COLO829 (cell line): ENCODE measurements at regions not wholly inside any gene's neighbourhood (a gene's known extent, or its start where the extent isn't known, plus 50 kb on each side); places are given as distances from the start of the nearest gene placed in this dataset.

Experiments used
- DNase-seq: peaks from one replicate; pipeline ENCODE4 v3.0.0; 2012; ENCODE audit warnings: low spot score

DNA sequence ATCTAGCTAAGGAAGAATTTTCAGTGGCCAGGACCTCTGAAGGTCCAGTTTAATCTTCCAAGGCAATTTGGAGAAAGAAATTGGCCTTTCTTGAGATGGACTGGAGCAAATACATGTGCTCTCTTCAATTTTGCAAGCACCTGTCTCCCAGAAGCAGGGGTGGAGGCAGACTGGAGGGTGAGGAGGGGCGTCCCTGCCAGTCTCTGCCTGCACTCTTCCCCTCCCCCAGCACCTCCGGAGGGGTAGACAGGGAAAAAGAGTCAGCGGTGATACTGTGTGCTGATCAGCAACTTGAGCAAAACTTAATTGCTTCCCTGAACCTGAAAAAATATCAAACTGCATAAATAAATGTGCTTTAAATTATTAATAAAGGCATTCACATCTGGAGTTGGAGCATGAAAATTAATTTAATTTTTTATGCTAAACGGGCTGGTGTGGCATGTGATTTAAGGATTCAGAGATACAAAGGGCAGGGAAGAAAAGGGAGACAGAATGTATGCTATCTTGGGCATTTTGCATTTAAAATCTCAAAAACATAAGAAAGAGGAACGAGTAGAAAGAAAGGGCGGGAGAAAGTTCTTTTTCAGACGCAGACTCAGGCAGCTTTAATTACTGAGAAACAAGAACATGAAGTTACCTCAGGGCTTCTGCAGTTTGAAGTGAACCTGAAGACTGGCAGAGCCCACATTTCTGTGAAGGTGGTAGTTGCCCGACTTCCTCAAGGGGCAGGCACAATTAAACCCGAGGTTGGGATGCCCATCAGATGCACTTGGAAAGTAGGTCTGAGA is 319.7 kb downstream of the UACA start:
- no peak for DNase-seq

DNA sequence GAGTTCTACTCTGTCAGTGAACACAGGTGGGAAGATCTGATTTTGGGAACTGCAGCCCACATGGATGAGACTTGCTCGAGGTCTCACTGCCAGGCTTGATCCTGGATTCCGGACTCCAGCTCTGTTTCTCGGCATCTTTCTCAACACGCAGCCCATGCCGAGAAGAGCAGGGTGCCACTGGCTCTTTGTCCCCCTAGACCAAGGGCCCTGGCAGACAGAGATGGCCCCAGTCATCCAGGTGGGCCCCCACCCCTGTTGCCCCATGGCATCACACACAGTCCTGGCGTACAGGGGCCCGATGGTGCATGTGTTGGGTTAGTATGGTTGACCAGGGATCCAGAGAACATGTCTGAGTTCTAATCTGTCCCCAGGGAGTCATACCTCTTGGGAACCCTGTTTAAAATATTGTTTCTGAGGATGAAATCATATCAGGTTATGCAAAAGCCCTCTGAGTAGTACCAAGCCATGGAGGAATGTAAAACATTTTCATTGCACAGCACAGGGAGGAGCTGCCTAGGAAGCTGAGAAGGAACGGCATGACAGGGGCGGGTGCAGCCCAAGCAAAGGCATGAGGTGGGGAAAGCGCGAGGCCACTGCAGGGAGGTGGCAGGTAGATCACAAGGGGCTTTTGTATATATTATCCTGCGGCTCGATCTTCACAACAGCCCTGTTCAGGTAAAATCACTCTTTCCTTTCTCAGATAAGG is 320.6 kb downstream of the UACA start:
- no peak for DNase-seq

- no peak for DNase-seq
Measured at GRCh38 chr15:70442211-70442610, 321.1 kb downstream of the UACA start.

GRCh38 chr15:70440416-70441138 is 322.8 kb downstream of the UACA start:
- DNase-seq = no peak

DNA sequence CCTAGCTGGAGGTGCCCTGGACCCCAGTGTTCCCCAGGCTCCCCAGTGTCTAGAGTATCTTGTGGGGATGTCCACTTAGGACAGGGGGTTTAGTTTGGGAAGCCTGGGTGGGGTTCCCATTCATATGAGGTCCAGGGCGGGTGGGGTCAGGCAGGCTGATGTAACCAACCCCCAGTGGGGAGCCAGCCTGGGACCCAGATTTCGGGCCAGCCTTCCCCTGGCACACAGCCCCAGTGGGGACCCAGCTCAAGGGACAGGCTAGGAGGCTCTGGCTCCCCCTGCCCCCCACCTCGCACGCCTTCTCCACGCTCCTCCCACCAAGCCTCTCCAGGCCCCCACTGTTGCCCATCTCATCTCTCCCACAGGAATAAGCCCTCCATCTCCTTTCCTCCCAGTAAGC is 323.5 kb downstream of the UACA start:
- no peak for DNase-seq

DNA sequence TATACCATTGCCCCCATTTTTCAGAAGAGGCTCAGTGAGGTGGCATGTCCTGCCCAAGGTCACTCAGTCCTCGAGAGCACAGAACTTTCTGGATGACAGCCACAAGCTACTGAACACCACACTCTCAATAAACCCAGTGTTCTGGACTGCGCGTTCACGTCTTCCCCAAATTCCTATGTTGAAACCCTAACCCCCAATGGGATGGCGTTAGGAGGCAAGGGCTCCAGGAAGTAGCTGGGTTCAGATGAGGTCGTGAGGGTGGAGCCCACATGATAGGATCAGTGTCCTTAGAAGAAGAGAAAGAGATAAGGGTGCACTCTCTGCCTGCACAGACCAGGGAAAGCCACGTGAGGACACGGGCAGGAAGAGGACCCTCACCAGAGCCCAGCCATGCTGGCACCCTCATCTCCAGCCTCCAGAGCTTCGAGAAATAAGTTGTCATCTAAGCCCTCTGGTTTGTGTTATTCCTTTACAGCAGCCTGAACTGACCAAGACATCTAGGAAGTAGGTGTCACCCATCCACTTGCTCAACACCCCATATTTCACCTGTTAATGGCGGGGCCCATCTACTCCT is 324.0 kb downstream of the UACA start:
- no peak for DNase-seq

- no peak for DNase-seq
Measured at GRCh38 chr15:70438776-70439175, 324.6 kb downstream of the UACA start.

DNA sequence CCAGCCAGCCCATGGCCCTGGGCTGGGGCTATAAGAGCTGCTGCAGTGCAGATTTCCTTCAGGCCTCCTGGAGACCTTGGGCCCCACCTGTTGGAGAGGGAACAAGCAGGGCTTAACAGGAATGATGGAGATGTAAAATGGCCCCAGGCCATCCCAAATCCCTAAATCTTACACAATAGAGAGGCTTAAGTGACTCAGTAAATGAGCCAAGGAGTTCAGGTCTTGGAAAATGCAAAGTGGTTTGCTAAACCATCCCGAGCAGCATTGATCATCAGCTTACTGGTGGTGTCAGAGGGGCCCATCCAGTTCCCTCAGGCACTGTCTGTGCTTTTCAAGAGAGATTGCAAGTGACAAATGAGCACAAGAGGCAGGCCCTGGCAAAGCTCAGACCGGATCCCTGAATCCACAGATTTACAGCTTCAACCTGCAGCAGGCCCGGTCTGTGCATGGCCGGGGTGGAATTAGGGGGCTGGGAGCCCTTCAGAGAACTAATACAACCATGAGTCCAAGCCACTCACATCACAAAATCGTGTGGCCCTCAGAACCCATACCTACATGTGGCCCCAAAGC is 325.4 kb downstream of the UACA start:
- no peak for DNase-seq

DNA sequence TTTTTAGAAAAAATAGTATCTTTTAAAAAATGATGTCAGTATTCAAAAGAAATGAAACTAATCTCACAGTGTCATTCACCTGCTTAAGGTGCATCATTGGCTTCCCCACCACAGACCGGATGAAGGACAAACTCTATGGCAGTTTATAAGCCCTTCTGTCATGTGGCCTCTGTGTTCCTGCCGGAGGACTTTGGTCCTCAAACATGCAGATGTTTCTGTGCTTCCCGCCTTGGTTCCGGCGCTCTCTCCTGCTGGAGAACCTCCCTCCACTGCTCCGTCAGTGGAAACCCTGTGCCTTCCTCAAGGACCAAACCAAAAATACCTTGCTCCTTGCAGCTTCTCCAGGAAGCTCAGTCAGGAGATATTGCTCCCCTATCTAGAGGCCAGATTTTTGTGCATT is 326.3 kb downstream of the UACA start:
- no peak for DNase-seq

DNA sequence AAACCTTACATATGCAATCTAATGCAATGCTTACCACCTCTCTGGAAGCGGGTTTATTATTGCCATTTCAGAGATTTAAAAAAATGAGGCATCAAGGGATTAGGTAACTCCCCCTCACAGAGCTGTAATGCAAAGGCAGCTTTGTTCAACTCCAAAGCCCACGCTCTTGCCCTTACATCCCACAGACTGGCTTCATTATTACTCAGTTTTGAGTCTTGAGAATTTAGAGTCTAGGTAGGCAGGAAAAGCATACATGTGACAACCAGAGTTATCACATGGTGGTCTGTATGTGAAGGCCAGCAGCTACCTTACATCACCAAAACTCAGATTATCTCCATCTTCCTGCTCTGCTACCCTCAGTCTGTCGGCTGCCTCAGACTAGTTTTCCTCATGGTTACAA is 326.9 kb downstream of the UACA start:
- no peak for DNase-seq

DNA sequence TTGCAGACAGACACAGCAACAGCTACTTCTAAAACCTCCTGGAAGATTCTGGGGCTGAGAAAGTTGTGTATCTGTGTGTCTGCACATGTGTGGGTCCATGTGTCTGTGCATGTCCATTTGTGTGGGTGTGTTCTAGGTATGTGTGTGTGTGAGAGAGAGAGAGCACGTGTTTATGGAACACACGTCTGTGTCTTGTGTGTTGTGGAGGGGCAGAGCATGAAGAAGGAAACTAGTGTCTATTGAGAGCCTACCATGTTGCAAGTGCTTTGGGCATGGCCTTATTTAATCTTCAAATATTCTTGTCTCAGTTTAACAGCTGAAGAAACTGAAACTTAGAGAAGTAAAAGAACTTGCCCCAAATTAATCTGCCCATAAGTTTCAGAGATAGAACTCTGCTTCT is 327.5 kb downstream of the UACA start:
- DNase-seq = no peak

DNA sequence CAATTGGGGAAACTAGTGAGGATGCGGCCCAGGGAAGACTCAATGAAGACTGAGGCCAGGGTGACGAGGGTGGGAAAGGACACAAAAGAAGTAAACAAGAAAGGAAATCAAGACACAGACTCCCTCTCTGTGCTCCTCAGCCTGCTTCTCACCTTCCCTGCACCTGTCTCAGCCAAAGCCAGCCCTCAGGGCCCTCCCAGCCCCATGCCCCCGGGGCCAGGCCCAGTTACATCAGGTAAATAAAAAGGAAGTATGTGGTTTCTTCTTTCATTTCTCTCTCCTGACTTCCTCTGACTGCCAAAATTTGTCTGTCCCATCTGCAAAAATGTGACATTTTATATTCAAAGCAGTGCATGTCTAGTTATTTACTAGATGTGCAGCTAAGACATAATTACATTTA is 328.0 kb downstream of the UACA start:
- DNase-seq = no peak

DNA sequence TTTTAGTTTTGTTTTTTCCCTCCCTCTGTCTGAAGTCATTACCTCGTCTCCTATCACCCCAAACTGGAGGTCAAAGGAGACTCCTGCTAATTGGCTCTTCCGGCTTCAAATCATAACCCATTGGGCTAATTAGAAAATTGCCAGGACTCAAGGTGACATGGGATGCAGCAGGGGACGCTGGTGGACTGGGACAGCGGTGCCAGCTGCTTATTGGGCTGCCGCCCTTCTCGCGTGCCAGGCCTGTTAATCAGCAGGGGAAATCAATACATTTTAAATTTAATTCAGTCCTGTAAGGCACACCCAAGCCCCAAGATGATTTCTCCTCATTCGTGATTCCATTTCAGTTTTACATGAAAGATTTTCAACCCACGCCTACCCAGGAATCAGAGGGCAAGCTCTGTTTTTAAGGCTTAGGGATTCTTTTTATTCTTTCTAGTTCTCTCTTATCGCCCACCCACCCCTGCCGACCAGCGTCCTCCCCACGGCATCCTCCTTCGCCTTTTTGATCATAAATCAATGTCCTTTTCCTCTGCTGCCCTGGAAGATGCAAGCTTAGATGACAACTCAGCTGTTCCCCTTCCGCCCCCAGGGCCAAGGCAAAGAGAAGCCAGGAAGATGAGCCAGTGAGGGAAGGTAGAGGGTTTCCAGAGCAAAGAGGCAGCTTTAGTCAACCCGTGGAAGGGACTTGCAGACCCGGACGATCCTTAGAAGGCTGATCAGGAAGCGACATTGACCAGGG is 329.6 kb downstream of the UACA start:
- no peak for DNase-seq

DNA sequence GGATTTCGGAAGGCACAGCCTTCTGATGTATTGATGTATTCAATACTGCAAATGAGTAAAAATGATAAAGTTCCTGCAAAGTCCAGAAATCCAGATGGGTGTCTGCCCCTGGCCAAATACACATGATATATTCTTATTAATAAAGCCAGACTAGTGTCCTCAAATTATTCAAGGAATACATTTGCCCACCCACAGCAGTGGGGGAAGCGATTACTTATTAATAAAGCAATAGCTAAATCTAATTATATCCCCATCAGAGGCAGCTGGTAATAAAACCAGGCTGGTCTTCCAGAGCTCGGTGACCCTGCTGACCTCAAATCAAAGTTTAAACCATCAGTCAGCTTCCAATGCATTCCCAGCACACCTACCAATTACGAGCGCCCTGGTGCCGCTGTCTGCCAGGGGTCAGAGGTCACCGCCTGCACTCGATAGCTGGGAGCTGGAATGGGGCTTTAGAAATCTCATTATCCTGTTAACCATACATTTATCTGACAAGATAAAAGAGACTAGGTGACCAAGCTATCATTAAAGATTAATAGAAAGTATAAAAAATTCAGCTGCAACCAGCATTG is 330.3 kb downstream of the UACA start:
- no peak for DNase-seq

GRCh38 chr15:70431854-70432253 is 331.5 kb downstream of the UACA start:
- no peak for DNase-seq

GRCh38 chr15:70430069-70430468 is 332.4 kb upstream of the TLE3 start:
- no peak for DNase-seq

DNA sequence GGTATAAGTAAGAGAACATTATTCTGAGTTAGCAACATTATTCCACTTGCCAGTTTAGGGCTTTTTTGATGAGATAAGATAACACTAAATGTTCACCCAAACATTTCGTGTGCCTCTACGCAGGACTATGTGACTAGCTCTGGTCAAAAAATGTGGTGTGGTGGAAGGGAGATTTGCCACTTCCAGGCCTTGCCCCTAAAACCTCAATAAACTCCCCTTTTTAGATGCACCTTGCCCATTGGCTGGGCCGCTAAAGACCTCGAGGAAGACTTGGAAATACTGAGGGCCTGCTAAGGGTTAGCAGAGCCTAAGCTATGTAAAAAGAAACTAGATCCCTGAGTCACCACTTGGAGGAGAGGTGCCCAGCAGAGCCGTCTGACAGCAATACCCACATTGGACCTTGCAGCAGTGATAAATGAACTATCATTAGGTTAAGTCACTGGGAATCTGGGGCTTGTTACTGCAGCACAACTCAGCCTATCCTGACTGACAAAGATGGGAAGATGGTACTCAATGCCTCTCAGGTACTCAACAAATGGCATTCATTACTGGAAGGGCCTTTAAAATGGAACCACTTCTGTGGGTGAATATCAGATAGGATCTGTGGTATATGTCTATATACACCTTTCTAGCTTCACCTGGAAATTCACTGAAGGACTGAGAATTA is 331.5 kb upstream of the TLE3 start:
- DNase-seq = no peak

DNA sequence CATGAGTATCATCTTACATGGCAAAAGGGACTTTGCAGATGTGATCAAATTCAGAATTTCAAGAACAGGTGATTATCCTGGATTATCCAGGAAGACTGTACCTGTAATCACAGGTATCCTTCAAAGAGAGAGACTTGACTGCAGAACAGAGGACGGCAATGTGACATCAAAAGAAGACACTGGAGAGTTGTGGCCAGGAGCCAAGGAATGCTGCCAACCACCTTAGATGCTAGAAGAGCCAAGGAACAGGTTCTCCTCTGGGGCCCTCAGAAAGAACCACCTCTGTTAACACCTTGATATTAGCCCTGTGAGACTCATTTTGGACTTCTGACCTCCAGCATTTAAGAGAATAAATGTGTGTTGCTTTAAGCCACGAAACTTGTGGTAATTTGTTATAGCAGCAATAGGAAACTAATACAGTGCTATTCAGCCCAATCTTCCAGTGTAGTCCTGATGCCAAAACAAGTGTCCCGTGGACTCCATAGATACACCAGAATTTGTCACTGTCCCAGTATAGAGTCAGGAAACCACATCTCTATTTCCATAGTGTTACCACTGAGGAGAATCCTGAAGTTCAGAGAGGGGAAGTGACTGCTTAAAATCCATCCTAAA is 330.6 kb upstream of the TLE3 start:
- no peak for DNase-seq

DNA sequence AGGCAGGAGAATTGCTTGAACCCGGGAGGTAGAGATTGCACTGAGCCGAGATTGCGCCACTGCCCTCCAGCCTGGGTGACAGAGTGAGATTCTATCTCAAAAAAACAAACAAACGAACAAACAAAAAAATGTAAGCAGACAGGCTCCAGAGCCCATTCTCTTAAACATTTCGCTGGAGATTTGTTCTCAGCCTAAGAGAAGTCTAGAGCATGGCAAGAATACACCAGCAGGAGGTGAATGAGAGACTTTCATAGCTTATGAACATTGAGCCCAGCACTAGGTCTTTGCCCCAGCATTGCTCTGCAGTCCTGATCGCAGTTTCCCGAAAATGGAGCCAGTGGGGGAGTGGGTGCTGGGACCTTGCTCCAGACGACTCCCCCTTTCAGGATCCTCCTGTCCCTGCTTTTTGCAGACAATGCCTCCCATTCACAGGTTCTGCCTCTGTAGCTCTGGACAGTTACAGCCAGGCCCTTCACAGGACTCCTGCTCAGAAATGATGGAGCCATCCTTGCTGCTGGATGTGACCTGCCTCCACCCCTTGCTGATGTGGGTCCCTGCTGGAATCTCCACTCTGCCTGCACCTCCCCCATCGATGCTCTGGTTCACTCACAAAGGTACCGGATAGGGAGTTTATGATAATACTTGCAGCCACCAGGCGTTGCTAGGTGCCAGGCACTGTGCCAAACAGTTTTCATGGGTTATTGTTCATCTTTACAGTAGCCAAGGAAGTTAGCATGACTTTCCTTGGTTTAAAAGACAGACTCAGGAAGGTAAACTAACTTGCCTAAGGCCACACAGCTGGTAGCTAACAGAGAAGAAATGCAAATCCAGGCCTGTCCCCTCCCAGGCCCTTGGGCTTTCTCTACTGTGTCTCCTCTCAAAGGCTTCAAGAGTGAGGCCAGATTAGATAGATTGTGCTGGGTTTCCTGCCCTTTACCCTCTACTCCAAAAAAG is 329.7 kb upstream of the TLE3 start:
- DNase-seq = no peak
